ENCODE measurements at regions not wholly inside any gene's neighbourhood (a gene's known extent, or its start where the extent isn't known, plus 50 kb on each side); places are given as distances from the start of the nearest gene placed in this dataset.

DNA sequence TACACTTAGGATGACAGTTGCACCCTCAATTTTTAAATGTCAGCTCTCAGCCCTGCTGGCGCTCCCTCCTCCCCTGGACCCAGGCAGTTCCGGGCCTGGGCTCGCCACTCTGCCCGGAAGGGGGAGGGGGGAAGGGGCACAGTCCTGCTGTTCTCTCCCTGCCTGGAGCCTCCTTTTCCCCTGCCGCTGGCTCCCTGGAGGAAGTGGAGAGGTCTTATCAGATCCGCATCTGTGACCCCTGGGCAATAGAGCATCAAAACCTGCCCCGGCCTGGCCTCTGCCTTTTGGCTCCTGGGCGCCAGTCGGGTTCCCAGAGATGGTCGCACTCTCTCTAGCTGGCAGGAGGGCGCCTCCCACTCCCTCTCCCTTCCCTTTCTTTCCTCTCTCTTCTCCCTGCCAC is 149.3 kb downstream of the IRF8 start:
- no TSS peak for BruUV-seq (replicated peaks)
- Histone ChIP-seq H3K36me3 (ENCODE audit: control insufficient read depth, insufficient read depth, low read length) (no peaks in the 10 kb centered on the region), H3K4me3 (ENCODE audit: low read depth in 2 of 2, low read length in 2 of 2) (no peak overlapping the region), H3K27me3 (ENCODE audit: control insufficient read depth, insufficient read depth, low read length) (no peaks in the 10 kb centered on the region), H3K4me1 (ENCODE audit: control insufficient read depth, insufficient read depth, low read length) (no peaks in the 10 kb centered on the region), H3K9me3 (ENCODE audit: control insufficient read depth, insufficient read depth, low read depth, low read length) (no peaks in the 10 kb centered on the region), H3K27ac (ENCODE audit: low read length) (no peak overlapping the region)
- in situ Hi-C loops (cut with HindIII; ENCODE audit: low pct_unique_long_range_greater_than_20kb, low sequenced_read_pairs) (no loop called here), intact Hi-C loops (cut with micrococcal nuclease; ENCODE audit: unreplicated experiment) (no loop called here)
- ATAC-seq, result no peak
- no peak for TF ChIP-seq SIN3A (IDR thresholded peaks at IDR 0.05; ENCODE audit: borderline replicate concordance, insufficient read depth, low read depth, low read length)
- TF ChIP-seq, protein P1, sequence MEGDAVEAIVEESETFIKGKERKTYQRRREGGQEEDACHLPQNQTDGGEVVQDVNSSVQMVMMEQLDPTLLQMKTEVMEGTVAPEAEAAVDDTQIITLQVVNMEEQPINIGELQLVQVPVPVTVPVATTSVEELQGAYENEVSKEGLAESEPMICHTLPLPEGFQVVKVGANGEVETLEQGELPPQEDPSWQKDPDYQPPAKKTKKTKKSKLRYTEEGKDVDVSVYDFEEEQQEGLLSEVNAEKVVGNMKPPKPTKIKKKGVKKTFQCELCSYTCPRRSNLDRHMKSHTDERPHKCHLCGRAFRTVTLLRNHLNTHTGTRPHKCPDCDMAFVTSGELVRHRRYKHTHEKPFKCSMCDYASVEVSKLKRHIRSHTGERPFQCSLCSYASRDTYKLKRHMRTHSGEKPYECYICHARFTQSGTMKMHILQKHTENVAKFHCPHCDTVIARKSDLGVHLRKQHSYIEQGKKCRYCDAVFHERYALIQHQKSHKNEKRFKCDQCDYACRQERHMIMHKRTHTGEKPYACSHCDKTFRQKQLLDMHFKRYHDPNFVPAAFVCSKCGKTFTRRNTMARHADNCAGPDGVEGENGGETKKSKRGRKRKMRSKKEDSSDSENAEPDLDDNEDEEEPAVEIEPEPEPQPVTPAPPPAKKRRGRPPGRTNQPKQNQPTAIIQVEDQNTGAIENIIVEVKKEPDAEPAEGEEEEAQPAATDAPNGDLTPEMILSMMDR (IDR thresholded peaks at IDR 0.05), result no peak
- no peak for TF ChIP-seq TCF7L2 (IDR thresholded peaks at IDR 0.05; ENCODE audit: low read depth, low read length)
- TF ChIP-seq, protein P2, sequence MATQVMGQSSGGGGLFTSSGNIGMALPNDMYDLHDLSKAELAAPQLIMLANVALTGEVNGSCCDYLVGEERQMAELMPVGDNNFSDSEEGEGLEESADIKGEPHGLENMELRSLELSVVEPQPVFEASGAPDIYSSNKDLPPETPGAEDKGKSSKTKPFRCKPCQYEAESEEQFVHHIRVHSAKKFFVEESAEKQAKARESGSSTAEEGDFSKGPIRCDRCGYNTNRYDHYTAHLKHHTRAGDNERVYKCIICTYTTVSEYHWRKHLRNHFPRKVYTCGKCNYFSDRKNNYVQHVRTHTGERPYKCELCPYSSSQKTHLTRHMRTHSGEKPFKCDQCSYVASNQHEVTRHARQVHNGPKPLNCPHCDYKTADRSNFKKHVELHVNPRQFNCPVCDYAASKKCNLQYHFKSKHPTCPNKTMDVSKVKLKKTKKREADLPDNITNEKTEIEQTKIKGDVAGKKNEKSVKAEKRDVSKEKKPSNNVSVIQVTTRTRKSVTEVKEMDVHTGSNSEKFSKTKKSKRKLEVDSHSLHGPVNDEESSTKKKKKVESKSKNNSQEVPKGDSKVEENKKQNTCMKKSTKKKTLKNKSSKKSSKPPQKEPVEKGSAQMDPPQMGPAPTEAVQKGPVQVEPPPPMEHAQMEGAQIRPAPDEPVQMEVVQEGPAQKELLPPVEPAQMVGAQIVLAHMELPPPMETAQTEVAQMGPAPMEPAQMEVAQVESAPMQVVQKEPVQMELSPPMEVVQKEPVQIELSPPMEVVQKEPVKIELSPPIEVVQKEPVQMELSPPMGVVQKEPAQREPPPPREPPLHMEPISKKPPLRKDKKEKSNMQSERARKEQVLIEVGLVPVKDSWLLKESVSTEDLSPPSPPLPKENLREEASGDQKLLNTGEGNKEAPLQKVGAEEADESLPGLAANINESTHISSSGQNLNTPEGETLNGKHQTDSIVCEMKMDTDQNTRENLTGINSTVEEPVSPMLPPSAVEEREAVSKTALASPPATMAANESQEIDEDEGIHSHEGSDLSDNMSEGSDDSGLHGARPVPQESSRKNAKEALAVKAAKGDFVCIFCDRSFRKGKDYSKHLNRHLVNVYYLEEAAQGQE (IDR thresholded peaks at IDR 0.05; ENCODE audit: insufficient read depth in 1 of 2, low read depth in 2 of 2, low read length in 1 of 2), result no peak
- ChIA-PET CTCF (no interaction called here), POLR2A (no interaction called here)
- no peak for DNase-seq (ENCODE audit: low read depth, low spot score)

DNA sequence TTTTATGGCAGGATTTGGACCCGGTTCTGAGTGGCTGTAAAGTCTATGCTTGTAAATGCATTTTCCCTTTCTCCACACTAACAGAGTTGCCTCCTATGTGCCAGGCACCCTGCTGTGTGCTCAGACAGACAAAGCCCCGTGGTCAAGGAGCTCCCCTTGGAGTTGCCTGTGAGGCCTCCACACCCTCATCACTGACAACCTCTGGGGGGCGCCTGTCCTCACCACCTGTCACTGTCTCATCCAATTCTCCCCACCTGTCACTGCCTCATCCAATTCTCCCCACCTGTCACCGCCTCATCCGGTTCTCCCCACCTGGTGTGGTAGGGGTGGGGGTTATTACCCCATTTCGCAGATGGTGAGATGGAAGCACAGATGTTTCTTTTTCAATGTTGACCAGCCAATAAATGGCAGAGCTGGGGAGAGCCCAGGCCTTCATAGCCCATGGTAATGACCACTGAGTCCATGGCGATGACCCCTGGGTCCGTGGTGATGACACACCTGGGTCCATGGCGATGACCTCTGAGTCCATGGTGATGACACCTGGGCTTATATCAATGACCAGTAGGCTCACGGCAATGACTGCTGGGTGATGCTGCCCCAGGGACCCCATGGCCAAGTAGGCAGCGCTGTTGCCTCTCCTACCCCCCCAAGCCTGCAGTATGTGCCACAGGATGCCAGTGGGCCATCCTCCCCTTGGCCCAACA is 150.1 kb downstream of the IRF8 start:
- intact Hi-C loops (cut with micrococcal nuclease; ENCODE audit: unreplicated experiment) (no loop called here), in situ Hi-C loops (cut with HindIII; ENCODE audit: low pct_unique_long_range_greater_than_20kb, low sequenced_read_pairs) (no loop called here)
- POLR2A ChIA-PET, result no interaction called here
- no TSS peak for BruUV-seq (replicated peaks)
- Histone ChIP-seq H3K9me3 (ENCODE audit: control insufficient read depth, insufficient read depth, low read depth, low read length) (no peaks in the 10 kb centered on the region), H3K4me1 (ENCODE audit: control insufficient read depth, insufficient read depth, low read length) (no peaks in the 10 kb centered on the region), H3K4me3 (ENCODE audit: low read depth in 2 of 2, low read length in 2 of 2) (no peak overlapping the region), H3K27ac (ENCODE audit: low read length) (no peak overlapping the region), H3K36me3 (ENCODE audit: control insufficient read depth, insufficient read depth, low read length) (no peaks in the 10 kb centered on the region), H3K27me3 (ENCODE audit: control insufficient read depth, insufficient read depth, low read length) (no peaks in the 10 kb centered on the region)
- DNase-seq (ENCODE audit: low read depth, low spot score), result no peak
- no peak for ATAC-seq
- TF ChIP-seq, protein P2 (IDR thresholded peaks at IDR 0.05; ENCODE audit: insufficient read depth in 1 of 2, low read depth in 2 of 2, low read length in 1 of 2), result no peak
- TF ChIP-seq, protein P1 (IDR thresholded peaks at IDR 0.05), result no peak
- TF ChIP-seq SIN3A (IDR thresholded peaks at IDR 0.05; ENCODE audit: borderline replicate concordance, insufficient read depth, low read depth, low read length) (no peak), TCF7L2 (IDR thresholded peaks at IDR 0.05; ENCODE audit: low read depth, low read length) (no peak), POLR2AphosphoS5 (IDR thresholded peaks at IDR 0.05; ENCODE audit: low read depth, low read length) (no peak)
- CTCF ChIA-PET, result no interaction called here

Measured in Panc1 (cell line).